Astrocyte of the cerebellum (primary cell): ENCODE measurements at regions not wholly inside any gene's neighbourhood (a gene's known extent, or its start where the extent isn't known, plus 50 kb on each side); places are given as distances from the start of the nearest gene placed in this dataset.
"Not testable (repeated sequence)": the region's sequence is repeated elsewhere in the genome, so short reads cannot be mapped to it uniquely, and the experiment has no call there.

Experiments
- DNase-seq: peaks from one replicate; pipeline ENCODE4 v3.0.0-alpha.2; 2011; ENCODE audit warnings: low read depth
- H3K4me3 ChIP-seq: 2 replicates; pipeline ENCODE4 v1.5.1; 2011; ENCODE audit warnings: mild to moderate bottlenecking, low read depth, low read length, moderate library complexity
- in situ Hi-C: cut with HindIII; loops from 2 replicates; pipeline ENCODE4 v1.10.0; 2017; ENCODE audit warnings: low sequenced_read_pairs
- TF ChIP-seq, protein P1 (sequence below): IDR thresholded peaks from 2 replicates; pipeline ENCODE4 v1.5.1; 2012; ENCODE audit warnings: low read length, low read depth, moderate library complexity, mild to moderate bottlenecking; ENCODE audit errors: missing control alignments

DNA sequence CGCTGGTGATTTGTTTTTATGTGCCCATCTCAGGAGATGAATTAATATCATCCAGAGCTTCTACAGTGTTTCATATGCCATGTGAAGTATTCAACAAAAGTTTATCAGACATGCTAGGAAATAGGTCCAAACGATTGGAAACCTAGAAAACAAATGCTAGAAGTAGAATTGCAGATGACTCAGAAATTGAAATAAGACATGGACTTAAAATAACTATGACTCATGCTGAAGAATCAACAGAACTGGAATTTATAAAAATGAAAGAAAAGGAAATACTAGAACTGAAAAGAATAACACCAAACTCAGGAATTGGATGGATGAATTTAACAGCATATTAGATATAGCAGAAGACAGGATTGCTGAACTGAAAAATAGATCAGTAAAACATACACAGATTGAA lies 172.7 kb upstream of the GIMD1 start:
- TF ChIP-seq, protein P1, sequence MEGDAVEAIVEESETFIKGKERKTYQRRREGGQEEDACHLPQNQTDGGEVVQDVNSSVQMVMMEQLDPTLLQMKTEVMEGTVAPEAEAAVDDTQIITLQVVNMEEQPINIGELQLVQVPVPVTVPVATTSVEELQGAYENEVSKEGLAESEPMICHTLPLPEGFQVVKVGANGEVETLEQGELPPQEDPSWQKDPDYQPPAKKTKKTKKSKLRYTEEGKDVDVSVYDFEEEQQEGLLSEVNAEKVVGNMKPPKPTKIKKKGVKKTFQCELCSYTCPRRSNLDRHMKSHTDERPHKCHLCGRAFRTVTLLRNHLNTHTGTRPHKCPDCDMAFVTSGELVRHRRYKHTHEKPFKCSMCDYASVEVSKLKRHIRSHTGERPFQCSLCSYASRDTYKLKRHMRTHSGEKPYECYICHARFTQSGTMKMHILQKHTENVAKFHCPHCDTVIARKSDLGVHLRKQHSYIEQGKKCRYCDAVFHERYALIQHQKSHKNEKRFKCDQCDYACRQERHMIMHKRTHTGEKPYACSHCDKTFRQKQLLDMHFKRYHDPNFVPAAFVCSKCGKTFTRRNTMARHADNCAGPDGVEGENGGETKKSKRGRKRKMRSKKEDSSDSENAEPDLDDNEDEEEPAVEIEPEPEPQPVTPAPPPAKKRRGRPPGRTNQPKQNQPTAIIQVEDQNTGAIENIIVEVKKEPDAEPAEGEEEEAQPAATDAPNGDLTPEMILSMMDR, result no peak
- DNase-seq, result peak; percentile 40
- in situ Hi-C loops, result no loop called here
- H3K4me3 ChIP-seq, result no peak overlapping the region

DNA sequence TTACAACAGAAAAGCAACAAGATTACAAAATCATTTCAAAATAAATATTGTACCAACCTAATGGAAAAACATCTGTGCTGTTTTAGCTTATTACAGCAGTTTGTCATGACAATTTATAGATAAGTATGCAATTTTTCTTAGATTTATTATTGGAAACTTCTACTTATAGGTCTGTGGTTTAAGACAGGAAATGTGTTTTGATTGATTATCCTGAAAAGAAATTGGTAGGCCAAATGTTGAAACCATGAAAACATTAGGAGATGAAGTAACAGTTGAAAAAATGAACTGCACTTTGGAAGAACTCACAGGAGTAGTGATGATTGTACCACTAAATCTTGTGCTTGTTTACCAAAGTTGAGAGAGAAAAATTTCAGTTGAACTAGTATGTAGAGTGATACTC lies 162.2 kb upstream of the GIMD1 start:
- no peak overlapping the region for H3K4me3 ChIP-seq
- TF ChIP-seq, protein P1, result no peak
- DNase-seq, result no peak
- in situ Hi-C loops, result no loop called here

DNA sequence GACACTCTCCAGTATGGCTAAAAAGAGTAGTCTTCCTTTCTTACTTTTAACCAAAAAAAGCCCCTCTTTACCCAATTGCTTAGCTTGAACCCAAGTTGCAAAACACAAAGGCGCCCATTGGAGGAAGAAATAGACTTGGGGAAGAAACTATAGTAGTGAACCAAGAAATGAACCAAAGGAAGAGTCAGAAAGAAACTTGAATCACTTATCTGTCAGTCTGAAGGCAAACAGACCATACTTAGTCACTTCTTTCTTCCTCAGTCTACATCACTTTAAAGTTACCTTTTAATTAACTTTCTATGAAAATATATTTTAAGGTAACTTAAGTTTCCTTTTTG lies 161.4 kb upstream of the GIMD1 start:
- in situ Hi-C loops, result no loop called here
- TF ChIP-seq, protein P1, result no peak
- H3K4me3 ChIP-seq, result no peak overlapping the region
- DNase-seq, result no peak

DNA sequence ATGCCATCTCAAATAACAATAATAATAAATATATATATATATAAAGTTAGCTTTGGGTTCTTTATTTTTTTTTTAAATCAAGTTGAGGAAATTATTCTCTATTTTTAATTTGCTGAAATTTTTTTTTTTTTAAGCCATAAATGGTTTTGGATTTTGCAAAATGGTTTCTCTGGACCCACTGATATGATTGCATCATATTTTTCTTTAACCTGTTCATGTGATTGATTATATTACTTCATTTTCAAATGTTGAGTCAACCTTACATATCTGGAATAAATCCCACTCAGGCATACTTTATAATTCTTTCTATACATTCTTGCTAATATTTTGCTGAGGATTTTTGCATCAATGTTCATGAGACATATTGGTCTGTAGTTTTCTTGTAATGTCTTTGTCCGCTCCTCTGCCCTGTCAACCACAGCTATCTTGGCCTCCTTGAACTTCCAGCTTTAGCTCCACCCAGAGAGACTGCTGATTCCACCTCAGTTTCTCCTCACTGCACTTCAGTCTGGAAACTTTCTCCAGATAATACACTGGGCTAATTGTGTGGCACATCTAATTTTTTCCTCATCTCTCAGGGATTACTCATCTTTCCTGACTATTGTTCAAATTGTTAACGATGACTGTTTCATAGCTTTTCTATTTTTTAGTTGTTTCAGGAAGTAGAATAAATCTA lies 160.9 kb upstream of the GIMD1 start:
- peak; percentile 23 for DNase-seq
- no peak overlapping the region for H3K4me3 ChIP-seq
- in situ Hi-C loops, result no loop called here
- TF ChIP-seq, protein P1, result no peak

DNA sequence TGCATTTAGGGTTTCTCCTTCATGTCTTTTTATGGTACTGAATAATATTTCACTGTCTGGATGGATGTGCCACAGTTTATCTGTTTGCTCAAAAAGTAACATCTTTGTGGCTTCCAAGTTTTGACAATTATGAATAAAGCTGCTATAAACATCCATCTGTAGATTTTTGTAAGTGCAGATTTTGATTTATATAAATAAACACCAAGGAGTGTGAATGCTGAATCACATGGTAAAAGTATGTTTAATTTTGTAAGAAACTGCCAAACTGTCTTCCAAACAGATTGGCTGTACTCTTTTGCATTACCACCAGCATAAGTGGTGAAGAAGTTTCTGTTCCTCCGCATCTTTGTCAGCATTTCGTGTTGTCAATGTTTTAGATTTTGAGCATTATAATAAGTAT lies 158.7 kb upstream of the GIMD1 start:
- no peak for DNase-seq
- no peak overlapping the region for H3K4me3 ChIP-seq
- TF ChIP-seq, protein P1, result no peak
- in situ Hi-C loops, result no loop called here

DNA sequence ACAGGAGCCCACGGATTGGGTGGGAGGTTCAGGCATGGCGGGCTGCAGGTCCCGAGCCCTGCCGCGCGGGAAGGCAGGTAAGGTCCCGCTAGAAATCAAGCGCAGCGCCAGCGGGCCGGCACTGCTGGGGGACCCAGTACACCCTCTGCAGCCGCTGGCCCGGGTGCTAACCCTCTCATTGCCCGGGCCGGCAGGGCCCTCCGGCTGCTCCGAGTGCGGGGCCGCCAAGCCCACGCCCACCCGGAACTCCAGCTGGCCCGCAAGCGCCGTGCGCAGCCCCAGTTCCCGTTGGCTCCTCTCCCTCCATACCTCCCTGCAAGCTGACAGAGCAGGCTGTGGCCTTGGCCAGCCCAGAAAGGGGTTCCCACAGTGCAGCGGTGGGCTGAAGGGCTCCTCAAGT lies 156.8 kb upstream of the GIMD1 start:
- DNase-seq, in situ Hi-C loops, H3K4me3 ChIP-seq: not testable (repeated sequence)

DNA sequence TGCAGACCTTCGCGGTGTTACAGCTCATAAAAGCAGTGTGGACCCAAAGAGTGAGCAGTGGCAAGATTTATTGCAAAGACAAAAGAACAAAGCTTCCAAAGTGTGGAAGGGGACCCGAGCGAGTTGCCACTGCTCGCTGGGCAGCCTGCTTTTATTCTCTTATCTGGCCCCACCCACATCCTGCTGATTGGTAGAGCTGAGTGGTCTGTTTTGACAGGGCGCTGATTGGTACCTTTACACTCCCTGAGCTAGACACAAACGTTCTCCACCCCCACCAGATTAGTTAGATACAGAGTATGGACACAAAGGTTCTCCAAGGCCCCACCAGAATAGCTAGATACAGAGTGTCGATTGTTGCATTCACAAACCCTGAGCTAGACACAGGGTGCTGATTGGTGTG lies 156.2 kb upstream of the GIMD1 start:
- DNase-seq, H3K4me3 ChIP-seq, in situ Hi-C loops: not testable (repeated sequence)

DNA sequence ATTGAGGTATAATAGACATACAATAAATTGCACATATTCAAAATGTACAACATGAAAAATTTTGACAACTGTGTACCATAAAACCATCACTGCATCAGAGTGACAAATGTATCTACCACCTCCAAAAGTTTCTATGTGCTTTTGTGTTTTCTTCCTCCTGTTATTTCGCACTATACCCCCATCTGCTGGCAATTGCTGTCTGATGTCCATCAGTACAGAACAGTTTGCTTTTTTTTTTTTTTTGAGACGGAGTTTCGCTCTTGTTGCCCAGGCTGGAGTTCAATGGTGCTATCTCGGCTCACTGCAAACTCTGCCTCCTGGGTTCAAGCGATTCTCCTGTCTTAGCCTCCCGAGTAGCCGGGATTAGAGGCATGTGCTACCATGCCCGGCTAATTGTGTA lies 154.3 kb upstream of the GIMD1 start:
- in situ Hi-C loops, result no loop called here
- TF ChIP-seq, protein P1, result peak; percentile 20
- DNase-seq, result no peak
- no peak overlapping the region for H3K4me3 ChIP-seq
